C4-2B (cell line): ENCODE measurements at regions not wholly inside any gene's neighbourhood (a gene's known extent, or its start where the extent isn't known, plus 50 kb on each side); places are given as distances from the start of the nearest gene placed in this dataset.

Source experiments
- ZFX ChIP-seq: fragments of 450-650 bp; IDR thresholded peaks from 2 replicates; pipeline ENCODE4 v1.6.1; 2017
- TF ChIP-seq, protein P1 (sequence below): fragments of 450-650 bp; conservative IDR thresholded peaks from 2 replicates; pipeline ENCODE4 v1.5.1; 2017; ENCODE audit warnings: mild to moderate bottlenecking

DNA sequence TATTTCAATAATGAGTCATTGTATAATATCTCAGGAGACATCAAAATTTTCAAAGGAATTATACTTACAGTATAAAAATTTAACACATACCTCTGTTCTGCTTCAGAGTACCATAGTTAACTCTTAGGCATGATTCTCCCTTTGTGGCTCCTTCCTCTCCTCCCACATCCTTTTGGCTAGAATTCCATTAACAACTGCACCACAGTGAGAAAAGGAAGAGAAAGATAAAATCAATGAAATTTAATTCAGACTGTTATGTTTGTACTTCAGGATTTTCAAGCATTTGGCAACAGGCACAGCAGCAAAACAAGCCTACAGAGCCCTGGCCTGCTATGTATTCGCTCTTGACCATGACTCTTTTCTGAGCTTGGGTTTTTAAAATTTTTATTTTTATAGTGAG lies 57.2 kb upstream of the SGIP1 start:
- TF ChIP-seq, protein P1, sequence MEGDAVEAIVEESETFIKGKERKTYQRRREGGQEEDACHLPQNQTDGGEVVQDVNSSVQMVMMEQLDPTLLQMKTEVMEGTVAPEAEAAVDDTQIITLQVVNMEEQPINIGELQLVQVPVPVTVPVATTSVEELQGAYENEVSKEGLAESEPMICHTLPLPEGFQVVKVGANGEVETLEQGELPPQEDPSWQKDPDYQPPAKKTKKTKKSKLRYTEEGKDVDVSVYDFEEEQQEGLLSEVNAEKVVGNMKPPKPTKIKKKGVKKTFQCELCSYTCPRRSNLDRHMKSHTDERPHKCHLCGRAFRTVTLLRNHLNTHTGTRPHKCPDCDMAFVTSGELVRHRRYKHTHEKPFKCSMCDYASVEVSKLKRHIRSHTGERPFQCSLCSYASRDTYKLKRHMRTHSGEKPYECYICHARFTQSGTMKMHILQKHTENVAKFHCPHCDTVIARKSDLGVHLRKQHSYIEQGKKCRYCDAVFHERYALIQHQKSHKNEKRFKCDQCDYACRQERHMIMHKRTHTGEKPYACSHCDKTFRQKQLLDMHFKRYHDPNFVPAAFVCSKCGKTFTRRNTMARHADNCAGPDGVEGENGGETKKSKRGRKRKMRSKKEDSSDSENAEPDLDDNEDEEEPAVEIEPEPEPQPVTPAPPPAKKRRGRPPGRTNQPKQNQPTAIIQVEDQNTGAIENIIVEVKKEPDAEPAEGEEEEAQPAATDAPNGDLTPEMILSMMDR, result no peak
- no peak for TF ChIP-seq ZFX
